ENCODE measurements at regions not wholly inside any gene's neighbourhood (a gene's known extent, or its start where the extent isn't known, plus 50 kb on each side); places are given as distances from the start of the nearest gene placed in this dataset.

- no peak overlapping the region for H3K4me2 ChIP-seq (ENCODE audit: low read depth, low read length)
- no peak overlapping the region for H2BK20ac ChIP-seq (ENCODE audit: low read depth, low read length)
- H3K79me1 ChIP-seq (ENCODE audit: low read depth in 1 of 2, low read length in 2 of 2): no peaks in the 10 kb centered on the region
- no peak overlapping the region for H3K9ac ChIP-seq (ENCODE audit: low read depth, low read length)
- H4K91ac ChIP-seq (ENCODE audit: insufficient read depth, low read depth, low read length): no peak overlapping the region
- WGBS, 2 experiments (ENCODE audit: extremely low coverage in 2 of 2, insufficient read length in 1 of 2): no CpG with 5 or more reads among the region's 7 CpGs
- no peaks in the 10 kb centered on the region for H3K4me1 ChIP-seq (ENCODE audit: control insufficient read depth, insufficient read depth, low read length)
- H3K36me3 ChIP-seq (ENCODE audit: control insufficient read depth, insufficient read depth, low read length): no peaks in the 10 kb centered on the region
- H2BK15ac ChIP-seq (ENCODE audit: low read depth, low read length): no peak overlapping the region
- no peak overlapping the region for H4K5ac ChIP-seq (ENCODE audit: low read depth, low read length)
- H3K56ac ChIP-seq (ENCODE audit: extremely low read depth, insufficient read depth, low read length): no peak overlapping the region
- no peak overlapping the region for H3K4me3 ChIP-seq (ENCODE audit: insufficient read depth, low read depth, low read length)
- H4K20me1 ChIP-seq (ENCODE audit: insufficient read depth, low read length): no peaks in the 10 kb centered on the region
- no peak overlapping the region for H3K27ac ChIP-seq (ENCODE audit: insufficient read depth, low read length)
- ChIA-PET CTCF (no interaction called here), POLR2A (ENCODE audit: unreplicated experiment) (interaction anchor here (0.6 kb wide), 1 partner anchor 9 kb away, joined by 10 read pairs; no protein-coding TSS in a partner anchor)
- no peaks in the 10 kb centered on the region for H3K27me3 ChIP-seq (ENCODE audit: control insufficient read depth, insufficient read depth, low read length)
- H2AFZ ChIP-seq (replicated peaks; ENCODE audit: low read length, poor library complexity): no peak overlapping the region
- no peak for TF ChIP-seq CEBPB (IDR thresholded peaks at IDR 0.05; ENCODE audit: low read depth, low read length)
- no peak for TF ChIP-seq RCOR1 (IDR thresholded peaks at IDR 0.05; ENCODE audit: insufficient replicate concordance, low read length)
- no peak for TF ChIP-seq SMC3 (IDR thresholded peaks at IDR 0.05; ENCODE audit: low read depth, low read length)
- TF ChIP-seq POLR2A (IDR thresholded peaks at IDR 0.05; ENCODE audit: low read depth, low read length): no peak
- no peak for TF ChIP-seq NFE2L2 (IDR thresholded peaks at IDR 0.05; ENCODE audit: low read depth, low read length)
- no peak for TF ChIP-seq ELK1 (IDR thresholded peaks at IDR 0.05; ENCODE audit: borderline replicate concordance, low read depth, low read length)
- no peak for TF ChIP-seq RFX5 (IDR thresholded peaks at IDR 0.05; ENCODE audit: low read depth, low read length)
- no peak for TF ChIP-seq RAD21 (IDR thresholded peaks at IDR 0.05; ENCODE audit: low read length)
- TF ChIP-seq, protein P1, sequence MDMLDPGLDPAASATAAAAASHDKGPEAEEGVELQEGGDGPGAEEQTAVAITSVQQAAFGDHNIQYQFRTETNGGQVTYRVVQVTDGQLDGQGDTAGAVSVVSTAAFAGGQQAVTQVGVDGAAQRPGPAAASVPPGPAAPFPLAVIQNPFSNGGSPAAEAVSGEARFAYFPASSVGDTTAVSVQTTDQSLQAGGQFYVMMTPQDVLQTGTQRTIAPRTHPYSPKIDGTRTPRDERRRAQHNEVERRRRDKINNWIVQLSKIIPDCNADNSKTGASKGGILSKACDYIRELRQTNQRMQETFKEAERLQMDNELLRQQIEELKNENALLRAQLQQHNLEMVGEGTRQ (IDR thresholded peaks at IDR 0.05; ENCODE audit: low read depth, low read length): no peak
- TF ChIP-seq FOS (IDR thresholded peaks at IDR 0.05; ENCODE audit: low read depth, low read length): no peak
- no peak for TF ChIP-seq BHLHE40 (IDR thresholded peaks at IDR 0.05; ENCODE audit: low read depth, low read length)
- TF ChIP-seq CHD1 (IDR thresholded peaks at IDR 0.05; ENCODE audit: low read depth, low read length): no peak
- no peak for TF ChIP-seq MAZ (IDR thresholded peaks at IDR 0.05; ENCODE audit: borderline replicate concordance, low read depth, low read length)
- no peak for TF ChIP-seq MAFK (IDR thresholded peaks at IDR 0.05; ENCODE audit: low read depth, low read length)
- no peak for TF ChIP-seq MXI1 (IDR thresholded peaks at IDR 0.05; ENCODE audit: borderline replicate concordance, low read depth, low read length)
- TF ChIP-seq CTCF (conservative IDR thresholded peaks at IDR 0.05; ENCODE audit: low read depth, low read length): no peak
- ATAC-seq (ENCODE audit: low read depth) (no peak), DNase-seq (no peak)
- H3K9me3 ChIP-seq (ENCODE audit: control insufficient read depth, insufficient read depth, low read length): no peaks in the 10 kb centered on the region
- no peak overlapping the region for H2AK9ac ChIP-seq (replicated peaks; ENCODE audit: low read depth, low read length, poor library complexity)
- no peak overlapping the region for H4K8ac ChIP-seq (ENCODE audit: low read depth in 2 of 2, low read length in 2 of 2)
- intact Hi-C loops (cut with micrococcal nuclease) (no loop called here), in situ Hi-C loops (cut with MboI; ENCODE audit: low sequenced_read_pairs) (no loop called here), dilution Hi-C loops (cut with HindIII; ENCODE audit: low sequenced_read_pairs, unreplicated experiment) (no loop called here)
- no TSS peak for BruUV-seq (replicated peaks)
- no peak overlapping the region for H3K18ac ChIP-seq (ENCODE audit: low read depth, low read length)
- no peak overlapping the region for H3K4ac ChIP-seq (ENCODE audit: low read depth, low read length)
- no peak overlapping the region for H3K23ac ChIP-seq (ENCODE audit: low read depth, low read length)
- no peaks in the 10 kb centered on the region for H3K9me1 ChIP-seq (ENCODE audit: insufficient read depth, low read length)
- no peak overlapping the region for H2BK120ac ChIP-seq (ENCODE audit: low read depth, low read length)
- no peak overlapping the region for H3K14ac ChIP-seq (replicated peaks; ENCODE audit: low read depth, low read length)
- H2BK5ac ChIP-seq (ENCODE audit: low read depth, low read length, poor library complexity, severe bottlenecking): no peak overlapping the region
- no peak overlapping the region for H2AK5ac ChIP-seq (ENCODE audit: low read depth, low read length)
Observed at GRCh38 chr18:34509879-34510586, 200.1 kb upstream of the DTNA start.
